D721Med (cell line): ENCODE measurements at regions not wholly inside any gene's neighbourhood (a gene's known extent, or its start where the extent isn't known, plus 50 kb on each side); places are given as distances from the start of the nearest gene placed in this dataset.

Source experiments
- DNase-seq: peaks from one replicate; pipeline ENCODE4 v3.0.0; 2011; ENCODE audit warnings: low spot score; ENCODE audit not compliant: insufficient read length
- FAIRE-seq: peaks from 2 replicates; lab custom pipeline; 2011; peaks lifted over from hg19 to GRCh38; lab: Jason Lieb, UNC
- TF ChIP-seq, protein P1 (sequence below): IDR thresholded peaks from 2 replicates; pipeline ENCODE4 v1.5.1; 2012; ENCODE audit warnings: mild to moderate bottlenecking, control low read depth; ENCODE audit not compliant: insufficient read depth; ENCODE audit errors: missing control alignments

- TF ChIP-seq, protein P1, sequence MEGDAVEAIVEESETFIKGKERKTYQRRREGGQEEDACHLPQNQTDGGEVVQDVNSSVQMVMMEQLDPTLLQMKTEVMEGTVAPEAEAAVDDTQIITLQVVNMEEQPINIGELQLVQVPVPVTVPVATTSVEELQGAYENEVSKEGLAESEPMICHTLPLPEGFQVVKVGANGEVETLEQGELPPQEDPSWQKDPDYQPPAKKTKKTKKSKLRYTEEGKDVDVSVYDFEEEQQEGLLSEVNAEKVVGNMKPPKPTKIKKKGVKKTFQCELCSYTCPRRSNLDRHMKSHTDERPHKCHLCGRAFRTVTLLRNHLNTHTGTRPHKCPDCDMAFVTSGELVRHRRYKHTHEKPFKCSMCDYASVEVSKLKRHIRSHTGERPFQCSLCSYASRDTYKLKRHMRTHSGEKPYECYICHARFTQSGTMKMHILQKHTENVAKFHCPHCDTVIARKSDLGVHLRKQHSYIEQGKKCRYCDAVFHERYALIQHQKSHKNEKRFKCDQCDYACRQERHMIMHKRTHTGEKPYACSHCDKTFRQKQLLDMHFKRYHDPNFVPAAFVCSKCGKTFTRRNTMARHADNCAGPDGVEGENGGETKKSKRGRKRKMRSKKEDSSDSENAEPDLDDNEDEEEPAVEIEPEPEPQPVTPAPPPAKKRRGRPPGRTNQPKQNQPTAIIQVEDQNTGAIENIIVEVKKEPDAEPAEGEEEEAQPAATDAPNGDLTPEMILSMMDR: no peak
- DNase-seq: no peak
- no peak for FAIRE-seq
These were observed 450.3 kb upstream of the MAN1A1 start for GRCh38 chr6:119799596-119800509.

GRCh38 chr6:119791736-119792135 is 442.2 kb upstream of the MAN1A1 start:
- DNase-seq: no peak
- TF ChIP-seq, protein P1: no peak
- FAIRE-seq: no peak

DNA sequence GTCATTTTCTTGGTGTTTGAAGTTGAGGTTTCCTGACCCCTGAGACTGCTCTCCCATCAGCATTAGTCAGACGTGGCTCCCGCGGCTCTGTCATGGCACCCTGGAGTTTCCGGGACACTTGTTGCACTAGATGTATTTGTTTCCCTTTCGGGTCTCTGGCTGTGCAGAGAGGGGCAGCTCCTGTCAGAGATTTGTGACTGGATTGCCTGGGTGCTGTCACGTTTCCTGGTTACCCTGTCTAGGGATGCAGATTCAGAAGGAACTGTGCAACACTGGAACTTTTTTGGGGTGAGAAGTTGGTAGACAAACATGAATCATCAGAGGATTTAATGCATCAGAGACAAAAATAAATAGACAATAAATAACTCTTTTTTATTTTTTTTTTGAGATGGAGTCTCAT is 431.8 kb upstream of the MAN1A1 start:
- FAIRE-seq (no peak), DNase-seq (no peak)
- TF ChIP-seq, protein P1: no peak

- DNase-seq (no peak), FAIRE-seq (no peak)
- TF ChIP-seq, protein P1: no peak
These were observed 418.6 kb upstream of the MAN1A1 start for GRCh38 chr6:119768201-119768600.

- DNase-seq: no peak
- no peak for FAIRE-seq
- TF ChIP-seq, protein P1: no peak
These were observed 415.5 kb upstream of the MAN1A1 start for GRCh38 chr6:119764927-119765681.

DNA sequence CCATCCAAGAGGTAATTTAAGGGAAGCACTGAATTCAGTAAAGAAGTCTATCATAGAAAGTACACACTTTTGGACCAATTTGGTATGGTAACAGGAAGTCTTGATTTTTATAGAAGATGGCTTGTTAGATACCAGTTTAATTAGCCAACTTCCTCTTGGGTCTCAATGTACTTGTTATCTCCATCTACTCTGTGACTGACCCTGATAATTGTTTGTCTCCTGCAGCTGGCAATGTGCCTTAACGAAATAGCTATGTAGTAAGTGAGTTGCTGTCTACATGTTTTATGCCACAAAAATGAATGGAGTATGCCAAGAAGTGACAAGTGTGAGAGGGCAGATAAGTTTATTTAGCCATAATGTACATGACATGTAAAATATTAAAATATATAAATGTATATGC is 410.5 kb upstream of the MAN1A1 start:
- TF ChIP-seq, protein P1: no peak
- FAIRE-seq (no peak), DNase-seq (no peak)
